A549 (cell line): ENCODE measurements at regions not wholly inside any gene's neighbourhood (a gene's known extent, or its start where the extent isn't known, plus 50 kb on each side); places are given as distances from the start of the nearest gene placed in this dataset.

Source experiments
- ATAC-seq, 2 experiments: fragments of 200-7000 bp in 1 of 2; fragments of >200 bp in 1 of 2; cut with Nextera tagmentation in 1 of 2; cut with Tn5 transposase in 1 of 2; 3 replicates each; pipeline versions ENCODE4 v1.8.0 to v1.9.1; 2018 to 2020; ENCODE audit warnings: mild to moderate bottlenecking in 1 of 2, moderate library complexity in 1 of 2
- CTCF ChIA-PET: fragments of 300-600 bp; sonication (Branson Sonifier 250); formaldehyde crosslinking; extraction: SDS; loops from one replicate; lab custom pipeline; 2021; ENCODE audit warnings: antibody characterized with exemption, inconsistent platforms; lab: Yijun Ruan, JAX
- POLR2A ChIA-PET: fragments of 350-600 bp; formaldehyde crosslinking; extraction: SDS; loops from one replicate; lab custom pipeline; 2021; ENCODE audit warnings: antibody characterized with exemption, inconsistent platforms; lab: Yijun Ruan, JAX
- DNase-seq, 2 experiments: peaks; one replicate each; pipeline versions ENCODE4 v3.0.0 to v3.0.0-alpha.2; 2011 to 2016; ENCODE audit warnings: low read depth in 1 of 2, low spot score in 1 of 2
- FAIRE-seq: peaks from 2 replicates; lab custom pipeline; 2011; peaks lifted over from hg19 to GRCh38; lab: Jason Lieb, UNC
- H3K27ac ChIP-seq, 2 experiments: fragments of >200 bp; sonication (Bioruptor Twin); formaldehyde crosslinking; 3 replicates each; pipeline ENCODE4 v1.5.1; 2016 to 2017
- H3K4me1 ChIP-seq: fragments of >200 bp; sonication (Bioruptor Twin); formaldehyde crosslinking; 3 replicates; pipeline ENCODE4 v1.6.1; 2016
- H3K4me2 ChIP-seq: fragments of >200 bp; sonication (Bioruptor Twin); formaldehyde crosslinking; 3 replicates; pipeline ENCODE4 v1.6.1; 2016
- H3K4me3 ChIP-seq: fragments of >200 bp; sonication (Bioruptor Twin); formaldehyde crosslinking; 3 replicates; pipeline ENCODE4 v1.5.1; 2016
- H3K9me3 ChIP-seq: fragments of >200 bp; sonication (Bioruptor Twin); formaldehyde crosslinking; 3 replicates; pipeline ENCODE4 v1.6.1; 2016
- BHLHE40 ChIP-seq: IDR thresholded peaks from 2 replicates; pipeline ENCODE4 v1.6.1; 2012; ENCODE audit warnings: low read depth, low read length, inconsistent platforms
- CHD2 ChIP-seq: fragments of 150-350 bp; IDR thresholded peaks from 2 replicates; pipeline ENCODE4 v1.6.1; 2014; ENCODE audit warnings: low read length; ENCODE audit not compliant: partially characterized antibody
- CHD4 ChIP-seq: fragments of 200-600 bp; sonication (generic); IDR thresholded peaks from 2 replicates; pipeline ENCODE4 v1.6.1; 2016; ENCODE audit warnings: antibody characterized with exemption, mild to moderate bottlenecking, borderline replicate concordance
- EHF ChIP-seq: fragments of 250-450 bp; sonication (Bioruptor Pico); IDR thresholded peaks from 2 replicates; pipeline ENCODE4 v1.5.0; 2020; ENCODE audit warnings: mild to moderate bottlenecking
- EP300 ChIP-seq, 2 experiments: fragments of >200 bp; sonication (Bioruptor Twin); formaldehyde crosslinking; IDR thresholded peaks; 2 replicates in 1 of 2; 3 replicates in 1 of 2; pipeline ENCODE4 v1.6.1; 2016 to 2017
- ESRRA ChIP-seq: fragments of 150-350 bp; IDR thresholded peaks from 2 replicates; pipeline ENCODE4 v1.6.1; 2014; ENCODE audit warnings: mild to moderate bottlenecking, low read length, borderline replicate concordance
- FOSB ChIP-seq: fragments of 250-450 bp; sonication (Bioruptor Pico); IDR thresholded peaks from 2 replicates; pipeline ENCODE4 v1.5.0; 2020; ENCODE audit warnings: mild to moderate bottlenecking, moderate library complexity
- HDAC2 ChIP-seq: fragments of 200-600 bp; sonication (generic); IDR thresholded peaks from 2 replicates; pipeline ENCODE4 v1.6.1; 2016
- HEYL ChIP-seq: fragments of 250-450 bp; sonication (Bioruptor Pico); IDR thresholded peaks from 2 replicates; pipeline ENCODE4 v1.8.0; 2021; ENCODE audit warnings: mild to moderate bottlenecking, moderate library complexity
- HOXA7 ChIP-seq: fragments of 250-450 bp; sonication (Bioruptor Pico); IDR thresholded peaks from 2 replicates; pipeline ENCODE4 v1.5.0; 2020; ENCODE audit warnings: mild to moderate bottlenecking, moderate library complexity
- HOXB5 ChIP-seq: fragments of 250-450 bp; sonication (Bioruptor Pico); IDR thresholded peaks from 2 replicates; pipeline ENCODE4 v1.5.0; 2020; ENCODE audit warnings: mild to moderate bottlenecking, moderate library complexity
- JUNB ChIP-seq: fragments of >200 bp; sonication (Bioruptor Twin); formaldehyde crosslinking; IDR thresholded peaks from 2 replicates; pipeline ENCODE4 v1.6.1; 2016
- MAFK ChIP-seq: fragments of 450-650 bp; IDR thresholded peaks from 2 replicates; pipeline ENCODE4 v1.6.1; 2014; ENCODE audit not compliant: partially characterized antibody
- NFE2L2 ChIP-seq: fragments of 150-350 bp; conservative IDR thresholded peaks from 2 replicates; pipeline ENCODE4 v1.6.1; 2014; ENCODE audit warnings: low read length
- PHF8 ChIP-seq: fragments of 200-600 bp; sonication (generic); IDR thresholded peaks from 2 replicates; pipeline ENCODE4 v1.6.1; 2016; ENCODE audit warnings: low read depth, mild to moderate bottlenecking, antibody characterized with exemption, moderate library complexity, borderline replicate concordance
- POLR2AphosphoS2 ChIP-seq: conservative IDR thresholded peaks from 2 replicates; pipeline ENCODE4 v1.6.1; 2012; ENCODE audit warnings: low read length, improper control_type of control experiment, inconsistent platforms
- RCOR1 ChIP-seq: fragments of 150-350 bp; IDR thresholded peaks from 2 replicates; pipeline ENCODE4 v1.6.1; 2014; ENCODE audit warnings: antibody characterized with exemption, low read length, low read depth
- RFX5 ChIP-seq: fragments of 450-650 bp; IDR thresholded peaks from 2 replicates; pipeline ENCODE4 v1.7.1; 2014; ENCODE audit warnings: antibody characterized with exemption, mild to moderate bottlenecking, moderate library complexity
- TP53 ChIP-seq: fragments of 250-450 bp; sonication (Bioruptor Pico); IDR thresholded peaks from 2 replicates; pipeline ENCODE4 v1.5.0; 2021; ENCODE audit warnings: mild to moderate bottlenecking, moderate library complexity
- ZC3H11A ChIP-seq: fragments of 450-650 bp; IDR thresholded peaks from 2 replicates; pipeline ENCODE4 v1.6.1; 2014; ENCODE audit warnings: antibody characterized with exemption, mild to moderate bottlenecking
- ZNF302 ChIP-seq: fragments of 250-450 bp; sonication (Bioruptor Pico); IDR thresholded peaks from 2 replicates; pipeline ENCODE4 v1.9.0; 2021; ENCODE audit warnings: inconsistent platforms, mild to moderate bottlenecking, moderate library complexity
- ZSCAN20 ChIP-seq: fragments of 250-450 bp; sonication (Bioruptor Pico); IDR thresholded peaks from 2 replicates; pipeline ENCODE4 v1.8.0; 2022; ENCODE audit warnings: mild to moderate bottlenecking, moderate library complexity
- whole genome bisulfite sequencing: methylation state at CpG from one replicate; pipeline ENCODE4 v1.1.6; 2017; ENCODE audit errors: missing lambda C conversion rate; 5-methylcytosine and 5-hydroxymethylcytosine counted together
- TF ChIP-seq, protein P1 (sequence below): fragments of 250-450 bp; sonication (Bioruptor Pico); IDR thresholded peaks from 2 replicates; pipeline ENCODE4 v1.5.0; 2021; ENCODE audit warnings: mild to moderate bottlenecking, moderate library complexity, borderline replicate concordance
- TF ChIP-seq, protein P2 (sequence below): fragments of >200 bp; sonication (Bioruptor Twin); formaldehyde crosslinking; IDR thresholded peaks from 3 replicates; pipeline ENCODE4 v1.5.1; 2016

DNA sequence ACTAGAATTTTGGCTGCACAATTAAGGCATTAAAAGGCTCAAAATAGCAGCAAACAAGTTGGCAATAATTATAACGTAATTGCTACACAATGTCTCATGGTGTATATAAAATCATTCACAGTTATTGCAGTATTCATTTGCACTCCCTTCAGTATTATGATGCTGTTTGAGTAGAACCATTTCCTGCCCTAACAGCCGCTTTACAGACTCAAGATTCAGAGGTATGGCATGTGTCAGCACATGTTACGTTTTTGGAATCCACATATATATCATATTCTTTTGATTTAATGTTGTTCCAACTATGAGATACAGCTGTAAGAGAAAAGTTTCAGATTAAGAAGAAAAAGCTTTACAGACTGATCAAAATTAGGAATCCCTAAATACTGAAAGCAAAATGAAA, 56.3 kb upstream of the NCKAP5 start:
- no peak for FAIRE-seq
- Histone ChIP-seq H3K27ac (no peak overlapping the region), H3K9me3 (no peaks in the 10 kb centered on the region), H3K4me2 (no peak overlapping the region), H3K4me3 (no peak overlapping the region), H3K4me1 (no peaks in the 10 kb centered on the region)
- no peak for DNase-seq
- TF ChIP-seq RFX5 = no peak
- TF ChIP-seq ZC3H11A = no peak
- TF ChIP-seq HEYL (CRISPR knock-in tag) = no peak
- no peak for TF ChIP-seq POLR2AphosphoS2
- no peak for TF ChIP-seq CHD4
- no peak for TF ChIP-seq ESRRA
- no peak for TF ChIP-seq CHD2
- TF ChIP-seq JUNB = no peak
- TF ChIP-seq EP300 (IDR thresholded peaks at IDR 0.05) = no peak
- TF ChIP-seq HOXB5 = no peak
- TF ChIP-seq NFE2L2 = no peak
- no peak for TF ChIP-seq FOSB (CRISPR knock-in tag)
- TF ChIP-seq ZNF302 (CRISPR knock-in tag) = no peak
- ChIA-PET POLR2A (no interaction called here), CTCF (no interaction called here)
- 64% methylated on average over 3 of the region's 3 CpGs for WGBS
- no peak for ATAC-seq

DNA sequence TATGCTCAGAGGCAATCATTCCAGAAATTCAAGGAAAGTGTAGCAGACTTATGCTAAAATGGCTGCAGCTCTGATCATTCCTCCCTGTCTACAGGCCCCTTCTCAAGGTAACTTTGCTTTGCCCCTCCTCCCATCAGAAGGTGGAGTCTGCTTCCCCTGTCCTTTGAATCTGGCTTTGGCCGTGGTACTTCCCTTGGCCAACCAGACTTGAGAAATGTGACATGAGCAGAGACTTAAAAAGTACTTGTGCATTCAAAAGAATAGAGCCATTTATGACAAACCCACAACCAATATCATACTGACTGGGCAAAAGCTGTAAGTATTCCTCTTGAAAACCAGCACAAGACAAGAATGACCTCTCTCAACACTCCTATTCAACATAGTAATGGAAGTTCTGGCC, 59.5 kb upstream of the NCKAP5 start:
- H3K9me3 ChIP-seq = no peaks in the 10 kb centered on the region
- H3K27ac ChIP-seq = no peak overlapping the region
- 29% methylated on average over 1 of the region's 1 CpG for WGBS
- H3K4me1 ChIP-seq = no peaks in the 10 kb centered on the region
- ChIA-PET CTCF (no interaction called here), POLR2A (no interaction called here)
- no peak overlapping the region for H3K4me2 ChIP-seq
- FAIRE-seq (no peak), ATAC-seq (no peak), DNase-seq (no peak)
- no peak for TF ChIP-seq ZNF302 (CRISPR knock-in tag)
- TF ChIP-seq HEYL (CRISPR knock-in tag) = no peak
- no peak for TF ChIP-seq RFX5
- no peak for TF ChIP-seq TP53 (CRISPR knock-in tag)
- no peak for TF ChIP-seq BHLHE40
- no peak for TF ChIP-seq RCOR1
- no peak for TF ChIP-seq MAFK
- no peak for TF ChIP-seq PHF8
- TF ChIP-seq, protein P1, sequence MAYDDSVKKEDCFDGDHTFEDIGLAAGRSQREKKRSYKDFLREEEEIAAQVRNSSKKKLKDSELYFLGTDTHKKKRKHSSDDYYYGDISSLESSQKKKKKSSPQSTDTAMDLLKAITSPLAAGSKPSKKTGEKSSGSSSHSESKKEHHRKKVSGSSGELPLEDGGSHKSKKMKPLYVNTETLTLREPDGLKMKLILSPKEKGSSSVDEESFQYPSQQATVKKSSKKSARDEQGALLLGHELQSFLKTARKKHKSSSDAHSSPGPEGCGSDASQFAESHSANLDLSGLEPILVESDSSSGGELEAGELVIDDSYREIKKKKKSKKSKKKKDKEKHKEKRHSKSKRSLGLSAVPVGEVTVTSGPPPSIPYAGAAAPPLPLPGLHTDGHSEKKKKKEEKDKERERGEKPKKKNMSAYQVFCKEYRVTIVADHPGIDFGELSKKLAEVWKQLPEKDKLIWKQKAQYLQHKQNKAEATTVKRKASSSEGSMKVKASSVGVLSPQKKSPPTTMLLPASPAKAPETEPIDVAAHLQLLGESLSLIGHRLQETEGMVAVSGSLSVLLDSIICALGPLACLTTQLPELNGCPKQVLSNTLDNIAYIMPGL (CRISPR knock-in tag) = no peak
- TF ChIP-seq NFE2L2 = no peak
- no peak for TF ChIP-seq HDAC2
- no peak for TF ChIP-seq CHD2
- no peak overlapping the region for H3K4me3 ChIP-seq

DNA sequence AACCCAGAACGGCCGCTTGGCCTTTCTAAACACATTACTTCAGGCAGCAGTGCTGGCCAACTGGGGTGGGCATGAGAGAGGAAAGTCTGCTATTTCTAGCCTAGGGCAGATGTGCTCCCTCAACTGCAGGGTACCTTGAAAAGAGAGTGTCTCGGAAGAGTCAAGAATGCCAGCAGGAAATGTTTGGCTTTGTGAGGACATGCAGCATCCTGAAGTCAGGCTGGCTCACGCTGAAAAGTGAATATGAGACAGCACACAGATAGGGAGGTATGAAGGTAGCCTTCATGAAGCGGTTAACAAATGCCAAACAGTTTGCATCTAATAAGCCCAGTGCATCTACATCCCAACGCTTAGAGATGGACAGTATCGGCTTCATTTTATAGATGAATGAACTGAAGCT, 65.0 kb upstream of the NCKAP5 start:
- POLR2A ChIA-PET = no interaction called here
- 75% methylated on average over 7 of the region's 7 CpGs for WGBS
- DNase-seq = no peak
- no peaks in the 10 kb centered on the region for H3K4me1 ChIP-seq
- TF ChIP-seq, protein P2, sequence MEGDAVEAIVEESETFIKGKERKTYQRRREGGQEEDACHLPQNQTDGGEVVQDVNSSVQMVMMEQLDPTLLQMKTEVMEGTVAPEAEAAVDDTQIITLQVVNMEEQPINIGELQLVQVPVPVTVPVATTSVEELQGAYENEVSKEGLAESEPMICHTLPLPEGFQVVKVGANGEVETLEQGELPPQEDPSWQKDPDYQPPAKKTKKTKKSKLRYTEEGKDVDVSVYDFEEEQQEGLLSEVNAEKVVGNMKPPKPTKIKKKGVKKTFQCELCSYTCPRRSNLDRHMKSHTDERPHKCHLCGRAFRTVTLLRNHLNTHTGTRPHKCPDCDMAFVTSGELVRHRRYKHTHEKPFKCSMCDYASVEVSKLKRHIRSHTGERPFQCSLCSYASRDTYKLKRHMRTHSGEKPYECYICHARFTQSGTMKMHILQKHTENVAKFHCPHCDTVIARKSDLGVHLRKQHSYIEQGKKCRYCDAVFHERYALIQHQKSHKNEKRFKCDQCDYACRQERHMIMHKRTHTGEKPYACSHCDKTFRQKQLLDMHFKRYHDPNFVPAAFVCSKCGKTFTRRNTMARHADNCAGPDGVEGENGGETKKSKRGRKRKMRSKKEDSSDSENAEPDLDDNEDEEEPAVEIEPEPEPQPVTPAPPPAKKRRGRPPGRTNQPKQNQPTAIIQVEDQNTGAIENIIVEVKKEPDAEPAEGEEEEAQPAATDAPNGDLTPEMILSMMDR = no peak
- TF ChIP-seq HOXA7 (no peak), ZSCAN20 (CRISPR knock-in tag) (no peak), EHF (no peak)
- TF ChIP-seq, all 56 proteins: peak for 0
- Histone ChIP-seq H3K4me2 (no peak overlapping the region), H3K4me3 (no peak overlapping the region), H3K9me3 (no peaks in the 10 kb centered on the region), H3K27ac (no peak overlapping the region)
- no peak for ATAC-seq
- CTCF ChIA-PET = no interaction called here
- FAIRE-seq = no peak
